GM18909 (cell line): ENCODE measurements at regions not wholly inside any gene's neighbourhood (a gene's known extent, or its start where the extent isn't known, plus 50 kb on each side); places are given as distances from the start of the nearest gene placed in this dataset.

Experiments
- ATAC-seq: cut with Tn5 transposase; IDR thresholded peaks from one replicate; pipeline ENCODE4 v1.9.1; 2021; ENCODE audit warnings: mild to moderate bottlenecking; ENCODE audit not compliant: unreplicated experiment, poor library complexity

GRCh38 chr12:77167801-77168200, 102.4 kb upstream of the E2F7 start:
- ATAC-seq, result no peak

GRCh38 chr12:77166696-77167095, 101.3 kb upstream of the E2F7 start:
- no peak for ATAC-seq

GRCh38 chr12:77163074-77164038, 98.0 kb upstream of the E2F7 start:
- ATAC-seq, result no peak

- no peak for ATAC-seq
Observed at GRCh38 chr12:77161944-77162343, 96.6 kb upstream of the E2F7 start.

GRCh38 chr12:77160931-77161330, 95.6 kb upstream of the E2F7 start:
- no peak for ATAC-seq

- ATAC-seq, result no peak
Observed at GRCh38 chr12:77153706-77154105, 88.3 kb upstream of the E2F7 start.

- no peak for ATAC-seq
Observed at GRCh38 chr12:77152623-77153193, 87.3 kb upstream of the E2F7 start.

GRCh38 chr12:77151030-77151429, 85.7 kb upstream of the E2F7 start:
- no peak for ATAC-seq

- no peak for ATAC-seq
Observed at GRCh38 chr12:77133566-77133965, 68.2 kb upstream of the E2F7 start.

GRCh38 chr12:77131977-77132490, 66.7 kb upstream of the E2F7 start:
- no peak for ATAC-seq

- no peak for ATAC-seq
Observed at GRCh38 chr12:77130193-77130592, 64.8 kb upstream of the E2F7 start.

GRCh38 chr12:77124767-77125166, 59.4 kb upstream of the E2F7 start:
- no peak for ATAC-seq

- no peak for ATAC-seq
Observed at GRCh38 chr12:77122661-77123060, 57.3 kb upstream of the E2F7 start.

GRCh38 chr12:77122236-77122635, 56.9 kb upstream of the E2F7 start:
- no peak for ATAC-seq

- ATAC-seq, result no peak
Observed at GRCh38 chr12:77120156-77121085, 55.1 kb upstream of the E2F7 start.

GRCh38 chr12:77118696-77119095, 53.3 kb upstream of the E2F7 start:
- ATAC-seq, result no peak

- ATAC-seq, result no peak
Observed at GRCh38 chr12:77116277-77116676, 50.9 kb upstream of the E2F7 start.

- no peak for ATAC-seq
Observed at GRCh38 chr12:77115471-77115870, 50.1 kb upstream of the E2F7 start.
